Neural progenitor cell (in vitro differentiated cells): ENCODE measurements at regions not wholly inside any gene's neighbourhood (a gene's known extent, or its start where the extent isn't known, plus 50 kb on each side); places are given as distances from the start of the nearest gene placed in this dataset.

Source experiments
- EZH2 ChIP-seq: fragments of 200-600 bp; sonication (generic); IDR thresholded peaks from 2 replicates; pipeline ENCODE4 v1.6.1; 2017; ENCODE audit warnings: antibody characterized with exemption, mild to moderate bottlenecking, moderate library complexity
- EZH2phosphoT487 ChIP-seq: fragments of 200-600 bp; sonication (generic); IDR thresholded peaks from 2 replicates; pipeline ENCODE4 v1.6.1; 2017; ENCODE audit warnings: antibody characterized with exemption
- TF ChIP-seq, protein P1 (sequence below): fragments of 200-600 bp; sonication (generic); IDR thresholded peaks from 2 replicates; pipeline ENCODE4 v1.5.1; 2017; ENCODE audit warnings: antibody characterized with exemption, mild to moderate bottlenecking

DNA sequence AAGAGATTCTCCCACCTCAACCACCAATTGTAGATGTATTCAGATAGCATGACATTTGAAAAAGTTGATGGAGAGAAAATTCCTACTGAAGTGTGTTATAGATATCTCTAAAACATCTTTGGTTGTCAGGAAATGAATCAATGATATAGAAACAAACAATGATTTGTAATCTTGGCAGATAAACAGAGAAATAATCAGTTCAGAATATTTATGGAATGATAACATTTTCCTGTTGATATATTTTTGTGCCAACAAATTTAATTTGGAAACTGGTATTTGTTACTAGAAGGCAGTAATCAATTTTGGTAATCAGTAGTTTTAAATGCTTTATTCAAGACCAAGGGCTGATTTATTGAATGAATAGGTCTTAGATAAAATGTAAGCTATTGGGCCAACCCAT, 695.6 kb downstream of the USP25 start:
- TF ChIP-seq, protein P1, sequence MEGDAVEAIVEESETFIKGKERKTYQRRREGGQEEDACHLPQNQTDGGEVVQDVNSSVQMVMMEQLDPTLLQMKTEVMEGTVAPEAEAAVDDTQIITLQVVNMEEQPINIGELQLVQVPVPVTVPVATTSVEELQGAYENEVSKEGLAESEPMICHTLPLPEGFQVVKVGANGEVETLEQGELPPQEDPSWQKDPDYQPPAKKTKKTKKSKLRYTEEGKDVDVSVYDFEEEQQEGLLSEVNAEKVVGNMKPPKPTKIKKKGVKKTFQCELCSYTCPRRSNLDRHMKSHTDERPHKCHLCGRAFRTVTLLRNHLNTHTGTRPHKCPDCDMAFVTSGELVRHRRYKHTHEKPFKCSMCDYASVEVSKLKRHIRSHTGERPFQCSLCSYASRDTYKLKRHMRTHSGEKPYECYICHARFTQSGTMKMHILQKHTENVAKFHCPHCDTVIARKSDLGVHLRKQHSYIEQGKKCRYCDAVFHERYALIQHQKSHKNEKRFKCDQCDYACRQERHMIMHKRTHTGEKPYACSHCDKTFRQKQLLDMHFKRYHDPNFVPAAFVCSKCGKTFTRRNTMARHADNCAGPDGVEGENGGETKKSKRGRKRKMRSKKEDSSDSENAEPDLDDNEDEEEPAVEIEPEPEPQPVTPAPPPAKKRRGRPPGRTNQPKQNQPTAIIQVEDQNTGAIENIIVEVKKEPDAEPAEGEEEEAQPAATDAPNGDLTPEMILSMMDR: no peak
- no peak for TF ChIP-seq EZH2
- TF ChIP-seq EZH2phosphoT487: no peak
